ENCODE measurements at regions not wholly inside any gene's neighbourhood (a gene's known extent, or its start where the extent isn't known, plus 50 kb on each side); places are given as distances from the start of the nearest gene placed in this dataset.

DNA sequence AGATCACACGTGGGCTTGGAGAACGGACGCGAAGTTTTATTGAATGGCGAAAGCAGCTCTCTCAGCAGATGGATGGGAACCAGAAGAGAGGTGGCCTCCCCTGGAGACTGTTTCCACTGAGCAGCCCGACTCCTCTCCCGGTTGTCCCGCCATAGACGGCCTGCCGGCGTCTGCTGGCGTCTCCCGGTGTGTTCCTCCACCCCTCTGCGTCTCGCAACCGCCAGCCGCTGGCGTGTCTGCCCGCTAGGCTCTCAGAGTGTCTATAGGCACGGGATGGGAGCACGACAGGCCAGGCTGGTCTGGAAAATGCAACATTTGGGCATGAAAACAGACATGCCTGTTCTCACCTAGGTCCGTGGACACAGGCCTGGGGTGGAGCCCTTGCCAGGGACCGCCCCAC is 366.7 kb upstream of the SOX11 start:
- Histone ChIP-seq H3K4me3 (no peak overlapping the region), H3K27ac (no peak overlapping the region)

DNA sequence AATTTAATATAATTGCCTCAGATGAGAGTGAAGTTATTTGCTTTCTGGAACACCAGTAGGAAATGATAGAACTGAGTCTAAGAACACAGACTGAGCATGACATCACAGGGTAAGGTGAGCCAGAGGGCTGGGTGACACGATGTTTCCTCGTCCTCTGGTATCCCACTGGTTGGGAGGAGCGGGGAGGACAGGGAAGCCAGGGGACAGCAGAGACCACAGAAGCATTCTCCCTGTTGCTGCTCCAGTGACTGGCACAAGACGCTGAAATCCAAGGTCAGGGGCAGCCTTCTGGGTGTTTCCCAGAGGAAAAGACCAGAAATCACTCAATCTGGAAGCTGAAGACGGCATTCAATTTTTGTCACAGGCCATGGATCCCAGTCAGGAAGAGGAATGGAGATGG is 363.4 kb upstream of the SOX11 start:
- Histone ChIP-seq H3K27ac (no peak overlapping the region), H3K4me3 (no peak overlapping the region)

DNA sequence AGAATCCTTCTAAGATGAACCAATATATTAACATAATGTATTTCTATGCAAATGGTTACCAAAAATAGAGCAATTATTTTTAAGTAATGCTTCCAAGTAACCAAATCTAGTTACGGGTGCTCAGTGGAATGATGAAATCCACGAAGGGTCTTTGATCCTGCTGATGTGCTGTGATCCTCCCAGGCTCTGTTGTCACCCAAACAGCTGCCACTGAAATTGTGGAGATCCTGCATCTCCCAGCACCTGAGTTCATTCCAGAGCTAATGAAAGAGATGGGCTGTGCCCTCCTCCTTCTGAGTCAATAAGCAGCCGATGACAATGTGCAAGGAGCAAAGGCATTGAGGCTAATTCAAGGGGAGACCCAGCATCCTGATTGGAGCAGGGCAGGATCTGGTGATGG is 362.4 kb upstream of the SOX11 start:
- no peak overlapping the region for H3K27ac ChIP-seq

DNA sequence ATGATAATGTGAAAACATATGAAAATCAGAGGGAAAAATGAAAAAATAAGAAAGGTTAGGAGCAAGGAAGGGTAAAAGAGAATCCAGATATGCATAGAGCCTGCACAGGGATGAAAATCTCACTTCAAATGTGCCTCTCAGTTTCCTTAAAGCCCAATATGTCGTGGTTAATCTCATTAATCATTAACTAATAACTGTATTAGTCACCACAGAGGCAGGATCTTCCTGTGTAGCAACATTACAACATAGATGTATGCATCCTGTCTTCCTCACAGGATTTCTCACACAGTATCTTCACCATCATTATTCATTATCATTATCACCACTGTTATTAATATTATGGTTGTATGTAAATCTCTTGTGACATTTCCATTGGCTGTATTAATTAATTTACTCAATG is 361.2 kb upstream of the SOX11 start:
- Histone ChIP-seq H3K27ac (no peak overlapping the region), H3K4me3 (no peak overlapping the region)

More for the DNA sequence above, 362.4 kb upstream of the SOX11 start:
- H3K4me3 ChIP-seq, result no peak overlapping the region

GRCh38 chr2:5332925-5333324 is 359.3 kb upstream of the SOX11 start:
- H3K27ac ChIP-seq, result no peak overlapping the region
- H3K4me3 ChIP-seq, result no peak overlapping the region

DNA sequence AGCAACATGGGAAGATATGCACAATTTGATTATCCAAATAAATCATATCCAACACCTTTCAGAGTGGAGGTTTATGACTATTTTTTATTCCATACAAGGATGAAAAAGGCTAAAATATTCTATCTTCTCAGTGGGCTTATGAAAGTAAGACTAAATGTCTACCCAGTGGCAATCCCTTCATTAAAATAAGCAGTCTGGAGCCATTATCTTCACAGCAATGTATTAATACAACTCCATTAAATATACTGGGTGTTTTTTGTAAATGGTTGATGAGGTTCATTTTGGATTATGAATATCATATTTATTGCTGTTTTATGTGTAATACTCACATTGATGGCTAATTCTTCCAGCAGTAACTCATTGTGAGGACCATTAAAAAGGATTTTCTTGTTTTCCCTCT is 352.7 kb upstream of the SOX11 start:
- Histone ChIP-seq H3K4me3 (no peak overlapping the region), H3K27ac (no peak overlapping the region)

- no peak overlapping the region for H3K4me3 ChIP-seq
- H3K27ac ChIP-seq, result no peak overlapping the region
These were observed 348.3 kb upstream of the SOX11 start for GRCh38 chr2:5343785-5344335.

- no peak overlapping the region for H3K4me3 ChIP-seq
- H3K27ac ChIP-seq, result no peak overlapping the region
These were observed 339.9 kb upstream of the SOX11 start for GRCh38 chr2:5352286-5352685.

DNA sequence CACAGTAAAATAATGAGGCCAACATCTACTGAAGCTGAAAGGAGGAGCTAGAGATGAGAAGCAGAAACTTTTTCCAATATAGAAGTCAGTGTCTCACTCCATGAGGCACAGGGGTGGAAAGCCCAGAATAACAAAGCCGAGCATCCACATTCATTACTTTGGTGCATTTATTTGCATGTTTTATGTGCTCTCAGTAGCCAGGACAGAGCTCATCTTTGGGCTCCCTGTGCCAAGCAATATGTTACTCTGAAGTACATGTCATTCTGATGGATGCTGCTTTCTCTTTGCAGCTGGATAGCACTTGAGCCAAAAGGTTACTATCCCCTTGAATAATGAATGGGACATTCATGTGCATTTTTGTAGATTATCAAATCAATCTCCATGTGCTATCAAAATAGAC is 338.6 kb upstream of the SOX11 start:
- no peak overlapping the region for H3K27ac ChIP-seq
- H3K4me3 ChIP-seq, result no peak overlapping the region

GRCh38 chr2:5359397-5359796 is 332.8 kb upstream of the SOX11 start:
- Histone ChIP-seq H3K4me3 (no peak overlapping the region), H3K27ac (no peak overlapping the region)

GRCh38 chr2:5360081-5360480 is 332.1 kb upstream of the SOX11 start:
- Histone ChIP-seq H3K27ac (no peak overlapping the region), H3K4me3 (no peak overlapping the region)

- no peak overlapping the region for H3K4me3 ChIP-seq
- H3K27ac ChIP-seq, result no peak overlapping the region
These were observed 327.8 kb upstream of the SOX11 start for GRCh38 chr2:5364361-5364760.

DNA sequence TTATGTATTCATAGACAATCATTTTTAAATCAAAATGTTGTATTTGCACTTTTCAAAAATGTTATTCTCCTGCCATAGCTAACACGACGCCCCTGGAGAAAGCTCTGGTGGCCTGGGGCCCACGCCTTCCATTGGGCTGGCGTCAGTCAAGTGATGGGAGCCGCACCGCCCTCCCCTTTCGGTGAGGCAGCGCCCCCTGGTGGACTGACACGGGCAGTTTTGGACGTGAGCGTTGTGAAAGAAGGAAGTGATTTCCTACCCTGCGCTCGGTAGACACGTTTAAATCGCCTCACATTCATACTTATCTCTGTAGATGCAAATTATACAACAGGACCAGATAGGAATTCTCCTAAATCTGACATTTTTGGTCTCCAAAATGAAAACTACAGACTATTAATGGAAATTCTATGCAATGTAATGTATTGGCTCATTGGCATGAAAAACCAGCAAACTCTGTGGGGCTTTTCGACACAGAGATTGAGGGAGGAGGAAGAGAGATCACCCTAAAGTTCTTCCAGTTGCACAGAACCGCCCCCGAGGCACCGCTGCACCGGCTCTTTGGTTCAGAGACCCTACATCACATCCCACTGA is 326.2 kb upstream of the SOX11 start:
- no peak overlapping the region for H3K27ac ChIP-seq

DNA sequence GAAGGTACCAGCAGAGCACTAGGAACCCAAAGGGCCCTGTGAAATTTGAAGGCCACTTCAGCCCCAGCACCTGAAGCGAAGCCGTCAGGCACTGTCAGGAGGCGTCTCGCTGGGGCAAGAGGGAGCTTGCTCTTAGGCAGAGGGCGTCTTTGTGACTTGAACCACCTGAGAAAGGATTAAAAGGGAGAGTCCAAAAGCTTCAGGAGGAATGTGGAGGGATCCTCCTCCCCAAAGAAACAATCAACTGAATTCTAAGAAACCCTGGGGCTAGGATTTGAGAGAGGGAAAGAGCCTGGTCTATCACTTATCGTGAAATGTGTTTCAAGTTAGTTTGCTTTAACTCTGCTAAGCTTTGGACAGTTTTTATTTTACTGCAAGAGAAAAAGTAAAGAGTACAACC is 324.9 kb upstream of the SOX11 start:
- no peak overlapping the region for H3K4me3 ChIP-seq
- H3K27ac ChIP-seq, result no peak overlapping the region

More for the DNA sequence above, 326.2 kb upstream of the SOX11 start:
- no peak overlapping the region for H3K4me3 ChIP-seq

- H3K27ac ChIP-seq, result no peak overlapping the region
- H3K4me3 ChIP-seq, result no peak overlapping the region
These were observed 323.9 kb upstream of the SOX11 start for GRCh38 chr2:5368263-5368662.

DNA sequence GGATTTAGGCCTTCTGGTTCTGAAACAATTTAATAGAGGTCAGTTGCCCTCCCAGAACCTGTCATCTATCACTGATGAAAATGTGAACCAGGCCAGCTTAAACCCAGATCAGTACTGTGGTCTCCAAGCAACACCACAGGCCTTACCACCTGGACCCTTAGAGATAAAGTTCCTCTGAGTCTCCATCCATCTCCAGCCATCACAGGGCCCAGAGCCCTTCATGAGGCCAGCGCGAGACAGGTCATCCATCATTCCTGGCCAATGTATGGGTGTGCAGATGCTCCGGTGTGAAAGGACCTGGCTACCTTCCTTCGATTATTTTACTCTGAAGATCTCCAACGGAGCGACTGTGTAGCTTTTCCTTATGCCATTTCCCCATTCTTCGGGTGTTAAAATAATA is 322.7 kb upstream of the SOX11 start:
- Histone ChIP-seq H3K4me3 (no peak overlapping the region), H3K27ac (no peak overlapping the region)

DNA sequence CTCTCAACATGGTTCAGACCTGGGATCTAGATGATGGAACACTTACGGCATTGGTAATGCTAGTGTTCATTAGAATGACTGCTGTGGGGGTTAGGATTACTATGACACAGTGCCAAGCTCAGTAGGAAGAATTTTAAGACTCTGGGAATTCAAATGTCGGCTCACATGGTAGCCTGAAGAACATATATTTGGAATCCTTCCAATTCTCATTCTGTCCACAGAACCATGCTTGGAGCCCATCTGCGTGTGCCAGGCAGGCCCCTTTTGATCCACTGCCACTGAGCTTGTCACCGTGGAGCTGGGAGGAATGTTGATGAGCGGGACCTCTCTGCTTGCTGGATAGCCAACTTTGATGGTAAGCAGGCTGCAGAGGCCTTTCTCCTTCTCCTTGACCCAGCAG is 322.0 kb upstream of the SOX11 start:
- Histone ChIP-seq H3K4me3 (no peak overlapping the region), H3K27ac (no peak overlapping the region)

DNA sequence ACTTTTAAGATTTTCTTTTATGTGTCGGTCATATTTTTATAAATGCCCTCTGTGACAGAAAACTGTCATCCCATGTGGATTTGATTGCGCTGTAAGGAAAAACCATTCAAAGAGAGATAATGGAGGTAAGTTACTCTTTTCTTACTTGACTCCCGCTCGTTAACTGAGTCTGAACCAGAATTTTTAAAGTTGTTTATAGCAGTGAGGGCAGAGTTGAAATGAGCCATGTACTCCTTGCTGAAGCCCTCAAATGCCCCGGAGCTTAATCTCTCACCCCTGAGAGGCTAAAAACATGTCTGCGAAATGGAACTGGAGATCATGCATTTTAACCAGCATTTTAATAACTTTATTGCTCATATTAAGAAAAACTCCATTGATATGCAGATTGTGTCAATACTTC is 320.0 kb upstream of the SOX11 start:
- H3K4me3 ChIP-seq, result no peak overlapping the region
- H3K27ac ChIP-seq, result no peak overlapping the region

- H3K27ac ChIP-seq, result no peak overlapping the region
- no peak overlapping the region for H3K4me3 ChIP-seq
These were observed 319.0 kb upstream of the SOX11 start for GRCh38 chr2:5373200-5373599.

- Histone ChIP-seq H3K4me3 (no peak overlapping the region), H3K27ac (no peak overlapping the region)
These were observed 317.4 kb upstream of the SOX11 start for GRCh38 chr2:5374762-5375161.

- no peak overlapping the region for H3K27ac ChIP-seq
- no peak overlapping the region for H3K4me3 ChIP-seq
These were observed 314.9 kb upstream of the SOX11 start for GRCh38 chr2:5377323-5377722.

GRCh38 chr2:5379811-5380210 is 312.4 kb upstream of the SOX11 start:
- Histone ChIP-seq H3K4me3 (no peak overlapping the region), H3K27ac (no peak overlapping the region)
